ENCODE measurements at regions not wholly inside any gene's neighbourhood (a gene's known extent, or its start where the extent isn't known, plus 50 kb on each side); places are given as distances from the start of the nearest gene placed in this dataset.

- TF ChIP-seq, protein P1, sequence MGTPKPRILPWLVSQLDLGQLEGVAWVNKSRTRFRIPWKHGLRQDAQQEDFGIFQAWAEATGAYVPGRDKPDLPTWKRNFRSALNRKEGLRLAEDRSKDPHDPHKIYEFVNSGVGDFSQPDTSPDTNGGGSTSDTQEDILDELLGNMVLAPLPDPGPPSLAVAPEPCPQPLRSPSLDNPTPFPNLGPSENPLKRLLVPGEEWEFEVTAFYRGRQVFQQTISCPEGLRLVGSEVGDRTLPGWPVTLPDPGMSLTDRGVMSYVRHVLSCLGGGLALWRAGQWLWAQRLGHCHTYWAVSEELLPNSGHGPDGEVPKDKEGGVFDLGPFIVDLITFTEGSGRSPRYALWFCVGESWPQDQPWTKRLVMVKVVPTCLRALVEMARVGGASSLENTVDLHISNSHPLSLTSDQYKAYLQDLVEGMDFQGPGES (IDR thresholded peaks at IDR 0.05; ENCODE audit: low read depth, low read length), result no peak
- TF ChIP-seq, protein P2, sequence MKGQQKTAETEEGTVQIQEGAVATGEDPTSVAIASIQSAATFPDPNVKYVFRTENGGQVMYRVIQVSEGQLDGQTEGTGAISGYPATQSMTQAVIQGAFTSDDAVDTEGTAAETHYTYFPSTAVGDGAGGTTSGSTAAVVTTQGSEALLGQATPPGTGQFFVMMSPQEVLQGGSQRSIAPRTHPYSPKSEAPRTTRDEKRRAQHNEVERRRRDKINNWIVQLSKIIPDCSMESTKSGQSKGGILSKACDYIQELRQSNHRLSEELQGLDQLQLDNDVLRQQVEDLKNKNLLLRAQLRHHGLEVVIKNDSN (IDR thresholded peaks at IDR 0.05; ENCODE audit: borderline replicate concordance, low read depth), result no peak
- TF ChIP-seq REST (IDR thresholded peaks at IDR 0.05; ENCODE audit: low read depth, low read length), result no peak; the same call in 1 of the 2 replicates
- TF ChIP-seq, protein P3, sequence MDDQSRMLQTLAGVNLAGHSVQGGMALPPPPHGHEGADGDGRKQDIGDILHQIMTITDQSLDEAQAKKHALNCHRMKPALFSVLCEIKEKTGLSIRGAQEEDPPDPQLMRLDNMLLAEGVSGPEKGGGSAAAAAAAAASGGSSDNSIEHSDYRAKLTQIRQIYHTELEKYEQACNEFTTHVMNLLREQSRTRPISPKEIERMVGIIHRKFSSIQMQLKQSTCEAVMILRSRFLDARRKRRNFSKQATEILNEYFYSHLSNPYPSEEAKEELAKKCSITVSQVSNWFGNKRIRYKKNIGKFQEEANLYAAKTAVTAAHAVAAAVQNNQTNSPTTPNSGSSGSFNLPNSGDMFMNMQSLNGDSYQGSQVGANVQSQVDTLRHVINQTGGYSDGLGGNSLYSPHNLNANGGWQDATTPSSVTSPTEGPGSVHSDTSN (IDR thresholded peaks at IDR 0.05), result peak; percentile 16; the same call in 1 of the 2 replicates
Measured at GRCh38 chr10:29735628-29736365, 101.0 kb upstream of the SVIL start (continued).

GRCh38 chr10:29734962-29735627, 100.3 kb upstream of the SVIL start:
- peaks cover 0 to 15% of the 10 kb centered on the region in 2 experiments for H3K36me3 ChIP-seq (replicated peaks in 1 of 2; ENCODE audit: control insufficient read depth in 1 of 2, insufficient read depth in 2 of 2, low read length in 1 of 2)
- H4K20me1 ChIP-seq (ENCODE audit: insufficient read depth), result peaks cover 38% of the 10 kb centered on the region; the same call in 1 of the 2 replicates
- no peaks in the 10 kb centered on the region for H3F3A ChIP-seq (replicated peaks; ENCODE audit: insufficient read depth)
- TF ChIP-seq RCOR1 (IDR thresholded peaks at IDR 0.05; ENCODE audit: low read length) (no peak), YY1 (IDR thresholded peaks at IDR 0.05; ENCODE audit: low read depth) (0 out of 2 replicates have a peak, but pooled peaks have one; percentile 8), EP300 (IDR thresholded peaks at IDR 0.05; ENCODE audit: borderline replicate concordance in 1 of 2, low read depth in 1 of 2, low read length in 1 of 2) (no peak), SMC3 (IDR thresholded peaks at IDR 0.05; ENCODE audit: low read depth, low read length) (no peak), POLR2AphosphoS5 (IDR thresholded peaks at IDR 0.05; ENCODE audit: low read depth, low read length) (peak; percentile 32; the same call in 1 of the 2 replicates), MXI1 (IDR thresholded peaks at IDR 0.05; ENCODE audit: low read depth, low read length) (peak; percentile 62; the same call in 1 of the 2 replicates)
- TF ChIP-seq, protein P4, sequence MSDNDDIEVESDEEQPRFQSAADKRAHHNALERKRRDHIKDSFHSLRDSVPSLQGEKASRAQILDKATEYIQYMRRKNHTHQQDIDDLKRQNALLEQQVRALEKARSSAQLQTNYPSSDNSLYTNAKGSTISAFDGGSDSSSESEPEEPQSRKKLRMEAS (IDR thresholded peaks at IDR 0.05; ENCODE audit: low read depth), result peak; percentile 10; the same call in 1 of the 2 replicates
- ChIA-PET POLR2A (interaction anchor here (0.9 kb wide), 1 partner anchor 326 kb away, joined by 3 read pairs; no protein-coding TSS in a partner anchor), CTCF (interaction anchor here (0.6 to 2.7 kb wide), 22 partner anchors 10 to 285 kb away, joined by 3 to 21 read pairs (median 5); no protein-coding TSS in a partner anchor)
- no peaks in the 10 kb centered on the region for H3K9me3 ChIP-seq
- H3K27me3 ChIP-seq (ENCODE audit: insufficient read depth), result no peaks in the 10 kb centered on the region
- H3K79me2 ChIP-seq (ENCODE audit: insufficient read depth), result peaks cover 57% of the 10 kb centered on the region
- peak; percentile 82 for DNase-seq
- H3K4me2 ChIP-seq, result peak overlapping the region; percentile 96
- H3K9me2 ChIP-seq, result no peaks in the 10 kb centered on the region
- no peak overlapping the region for H2AFZ ChIP-seq (ENCODE audit: low read depth)
- H3K9ac ChIP-seq, result peak overlapping the region; percentile 73
- H3K4me3 ChIP-seq (ENCODE audit: low read depth in 2 of 2, low read length in 1 of 2), result peak overlapping the region; percentile 81 to 89
- H3K27ac ChIP-seq (ENCODE audit: low read depth in 2 of 2, low read length in 1 of 2), result peak overlapping the region; percentile 79 to 86
- 3% methylated on average over 31 of the region's 77 CpGs for WGBS (ENCODE audit: low lambda C conversion rate)
- H3K4me1 ChIP-seq (ENCODE audit: control insufficient read depth in 1 of 2, insufficient read depth in 2 of 2, low read depth in 1 of 2, low read length in 1 of 2), result peaks cover 12 to 15% of the 10 kb centered on the region in 2 experiments; a peak in 1 of 4 replicates

Measured in SK-N-SH (cell line).